NCI-H187 treated with DMSO at 0.1 percent for 48 hours (cell line): ENCODE measurements at regions not wholly inside any gene's neighbourhood (a gene's known extent, or its start where the extent isn't known, plus 50 kb on each side); places are given as distances from the start of the nearest gene placed in this dataset.
"Not testable (repeated sequence)": the region's sequence is repeated elsewhere in the genome, so short reads cannot be mapped to it uniquely, and the experiment has no call there.

Experiments used
- DNase-seq: peaks from one replicate; lab custom pipeline; 2025; lab: John Stamatoyannopoulos, UW

DNA sequence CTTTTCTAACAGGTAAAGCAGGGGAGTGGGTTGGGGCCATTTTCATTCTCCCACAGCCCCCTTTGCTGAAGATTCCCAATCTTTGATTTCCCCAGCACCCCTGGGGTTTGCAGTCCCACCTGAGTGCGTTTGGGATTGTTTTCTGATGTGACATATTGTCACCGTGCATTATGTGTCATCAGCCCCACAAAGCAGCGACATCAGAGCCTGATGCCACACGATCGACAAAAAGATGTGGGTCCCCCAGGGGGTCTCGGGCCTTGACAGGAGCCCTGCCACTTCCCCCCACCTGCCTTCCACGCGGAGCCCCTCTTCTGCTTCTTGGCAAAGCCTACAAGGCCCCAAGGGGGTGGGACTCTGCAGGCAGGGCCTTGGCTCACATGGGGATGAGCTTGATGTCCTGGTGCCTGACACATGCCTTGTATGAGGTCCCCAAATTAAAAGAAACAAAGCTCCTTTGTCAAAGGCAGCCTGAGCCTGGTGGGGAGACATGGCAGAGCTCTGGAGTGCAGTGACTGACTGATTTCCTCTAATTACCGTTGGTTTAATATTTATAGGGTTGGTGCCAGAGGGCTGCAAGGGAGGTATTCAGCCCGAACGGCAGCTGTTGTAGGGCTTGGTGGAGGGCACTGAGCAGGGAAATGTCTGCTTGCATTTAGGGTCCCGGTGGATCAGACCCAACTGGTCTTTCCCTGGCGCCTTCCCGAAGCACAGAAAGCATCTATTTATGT is 149.2 kb downstream of the MIAT start:
- DNase-seq, result no peak

DNA sequence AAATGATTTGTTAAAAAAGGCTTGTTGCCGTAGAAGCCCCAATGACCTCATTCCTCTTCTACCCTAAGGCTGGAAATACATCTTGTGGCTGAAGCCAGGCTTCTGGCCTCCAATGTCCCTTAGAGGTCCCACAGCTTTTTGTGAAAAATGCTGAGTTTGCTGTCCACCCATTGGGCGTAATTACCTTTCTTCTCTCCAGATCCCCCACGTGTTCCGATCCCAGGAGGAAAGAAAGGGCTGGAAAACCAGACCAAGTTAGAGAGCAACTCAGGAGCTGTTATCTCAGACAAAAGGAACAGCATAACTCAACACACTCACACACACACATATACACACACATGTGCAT is 154.2 kb downstream of the MIAT start:
- no peak for DNase-seq

DNA sequence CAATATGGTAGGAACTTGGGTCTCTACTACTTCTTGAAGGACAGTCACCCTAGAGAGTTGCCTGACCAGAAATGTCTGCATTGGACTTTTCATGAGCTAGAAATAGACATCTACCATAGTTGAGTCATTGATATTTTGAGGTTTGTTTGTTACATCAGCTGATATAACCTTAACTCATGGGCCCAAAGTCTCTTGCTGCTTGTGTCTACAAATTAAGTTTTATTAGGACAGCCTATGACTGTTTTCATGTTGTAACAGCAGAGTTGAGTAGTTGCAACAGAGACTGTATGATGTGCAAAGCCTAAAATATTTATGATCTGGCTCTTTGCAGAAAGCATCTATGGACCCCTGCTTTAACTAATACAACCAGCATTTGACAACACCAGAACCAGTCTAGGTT is 155.3 kb downstream of the MIAT start:
- no peak for DNase-seq

DNA sequence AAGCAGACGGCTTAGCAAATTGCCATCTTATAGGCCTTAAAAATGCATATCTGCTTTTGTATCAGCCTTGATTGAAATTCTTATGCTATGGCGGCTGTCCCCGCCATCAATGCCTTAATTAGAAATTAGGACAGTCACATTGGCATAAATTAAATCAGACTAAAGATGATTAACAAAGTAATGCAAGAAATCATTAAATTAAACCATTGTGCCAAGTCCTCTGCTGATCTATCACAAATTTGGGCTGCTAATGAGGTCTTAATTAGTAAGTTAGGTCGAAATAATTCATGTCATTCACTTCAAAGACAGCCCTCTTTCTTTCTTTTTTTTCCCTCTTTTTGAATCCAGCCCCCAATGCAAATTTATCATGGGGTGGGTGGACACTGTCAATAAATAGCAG is 159.3 kb downstream of the MIAT start:
- DNase-seq, result no peak

DNA sequence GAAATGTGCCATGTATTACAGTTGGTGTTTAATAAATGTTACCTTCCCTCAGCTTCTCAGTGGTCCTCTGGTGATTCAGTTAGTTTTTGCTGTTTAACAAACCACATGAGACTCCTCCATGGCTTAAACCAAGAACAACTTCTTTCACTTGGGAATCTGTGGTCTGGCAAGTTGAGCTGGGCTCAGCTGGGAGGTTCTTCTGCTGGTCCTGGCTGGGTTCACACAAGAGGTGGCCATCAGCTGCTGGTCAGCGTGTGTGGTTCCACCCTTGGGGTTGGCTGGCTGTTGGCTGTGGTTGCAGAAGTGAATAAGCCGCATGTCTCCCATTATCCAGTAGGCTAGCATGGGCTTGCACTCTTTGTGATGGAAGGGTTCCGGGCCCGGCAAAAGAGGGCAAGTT is 160.5 kb downstream of the MIAT start:
- no peak for DNase-seq

DNA sequence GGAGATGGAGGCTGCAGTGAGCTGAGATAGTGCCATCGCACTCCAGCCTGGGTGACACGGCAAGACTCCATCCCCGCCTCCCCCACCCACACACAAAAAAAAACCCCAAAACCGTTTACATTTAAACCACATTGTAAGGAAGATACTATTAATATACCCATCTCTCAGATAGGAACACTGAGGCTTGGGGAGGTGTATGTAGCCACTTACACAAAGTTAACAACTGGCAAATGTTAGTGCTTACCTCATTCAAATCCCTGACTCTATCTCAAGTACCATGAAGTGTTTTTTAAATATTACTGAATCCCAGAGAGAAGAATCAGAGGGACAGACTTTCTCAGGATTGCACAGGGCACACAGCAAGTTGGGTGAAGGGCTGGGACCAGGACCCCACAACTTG is 164.5 kb downstream of the MIAT start:
- DNase-seq, result no peak

DNA sequence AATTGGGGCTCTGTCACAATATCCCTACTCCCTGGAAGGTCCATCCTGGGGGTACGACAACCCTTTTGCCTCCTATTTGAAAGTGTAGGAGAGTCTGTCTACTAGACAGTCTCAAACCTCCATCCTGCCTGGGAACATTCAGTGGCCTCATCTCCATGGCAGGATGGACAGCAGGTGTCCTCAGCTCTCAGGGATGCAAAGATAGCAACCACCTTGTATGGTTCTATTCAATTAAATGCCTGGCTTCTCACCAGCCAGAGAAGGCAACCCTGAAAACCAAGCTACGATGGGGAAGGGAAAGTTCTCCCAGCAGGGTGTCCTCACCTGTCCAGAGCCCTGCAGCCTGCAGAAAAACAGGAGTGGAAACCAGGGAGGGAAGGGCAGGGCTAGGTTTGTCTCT is 164.9 kb downstream of the MIAT start:
- no peak for DNase-seq

DNA sequence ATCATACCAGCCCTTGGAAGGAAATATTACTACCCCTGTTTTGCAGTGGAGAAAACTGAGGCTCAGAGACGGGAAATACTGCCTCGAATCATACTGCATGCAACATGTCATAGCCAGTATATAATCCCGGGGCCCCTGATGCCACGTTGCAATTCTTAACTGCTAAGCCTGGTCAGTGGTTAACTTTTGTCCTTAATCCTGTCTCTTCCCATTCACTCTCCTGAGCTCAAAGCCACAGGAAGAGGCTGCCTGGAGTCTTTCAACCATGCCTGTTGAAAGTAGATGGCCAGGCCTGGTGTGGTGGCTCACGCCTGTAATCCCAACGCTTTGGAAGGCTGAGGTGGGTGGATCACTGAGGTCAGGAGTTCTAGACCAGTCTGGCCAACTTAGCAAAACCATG is 166.6 kb downstream of the MIAT start:
- DNase-seq, result no peak

DNA sequence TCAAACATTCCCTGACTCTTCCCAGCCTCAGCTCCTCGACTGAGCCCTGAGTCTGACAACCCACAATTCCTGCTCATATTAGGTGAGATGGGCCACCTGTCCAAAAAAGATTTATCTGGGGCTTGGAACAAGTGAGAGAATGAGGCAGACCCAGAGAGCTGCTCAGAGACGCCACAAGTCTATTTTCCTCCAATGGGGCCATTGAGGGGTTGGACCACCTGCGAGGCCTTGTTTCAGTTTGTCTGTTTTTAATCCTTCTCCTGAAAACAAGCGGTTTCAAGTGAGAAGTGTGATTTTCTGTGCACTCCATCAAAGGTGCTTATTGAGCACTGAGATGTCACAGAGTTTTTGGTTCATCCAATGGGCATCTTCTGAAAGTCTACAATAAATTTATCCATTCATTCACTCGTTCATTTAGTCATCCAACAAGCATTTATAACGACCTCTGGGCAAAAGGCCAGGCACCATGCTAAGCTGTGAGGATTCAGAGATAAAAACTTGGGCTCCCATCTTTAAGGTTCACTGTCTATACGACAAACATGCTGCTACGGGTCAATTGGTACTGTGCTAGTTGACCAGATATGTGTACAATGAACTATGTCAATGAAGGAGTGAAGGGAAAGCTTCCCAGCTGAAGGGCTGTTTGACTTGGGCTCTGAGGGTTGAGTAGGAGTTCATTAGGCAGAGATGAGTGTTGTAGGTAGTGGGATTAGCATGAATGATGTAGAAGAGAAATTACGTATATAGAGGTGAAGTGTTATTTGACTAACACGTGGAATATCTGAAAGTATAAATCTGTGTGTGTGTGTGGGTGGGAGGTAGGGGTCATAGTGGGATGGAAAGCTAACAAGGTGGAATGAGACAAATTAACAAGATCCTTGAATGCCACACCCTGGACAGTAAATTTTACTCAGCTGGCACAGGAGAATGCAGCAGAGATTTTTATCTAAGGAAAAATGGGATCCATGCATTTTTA is 168.9 kb downstream of the MIAT start:
- no peak for DNase-seq

DNA sequence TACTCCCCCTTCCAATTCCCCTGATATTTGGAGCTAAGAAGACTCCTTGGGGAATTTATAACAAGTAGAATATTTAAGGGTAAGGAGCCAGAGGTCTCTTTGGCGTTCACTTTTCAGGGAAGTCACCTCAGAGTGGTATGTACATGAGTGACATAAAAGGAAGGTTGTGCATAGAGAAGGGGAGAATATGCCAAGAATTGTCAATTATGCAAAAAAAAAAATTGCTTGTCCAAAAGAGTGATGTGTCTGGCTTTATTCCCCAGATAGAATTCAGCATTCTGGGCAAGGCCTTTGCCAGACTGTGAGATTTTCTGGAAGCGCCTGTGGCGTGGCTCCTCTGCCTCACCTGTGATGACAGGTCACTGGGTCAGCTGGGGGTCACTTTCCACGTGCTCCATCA is 170.2 kb downstream of the MIAT start:
- no peak for DNase-seq

DNA sequence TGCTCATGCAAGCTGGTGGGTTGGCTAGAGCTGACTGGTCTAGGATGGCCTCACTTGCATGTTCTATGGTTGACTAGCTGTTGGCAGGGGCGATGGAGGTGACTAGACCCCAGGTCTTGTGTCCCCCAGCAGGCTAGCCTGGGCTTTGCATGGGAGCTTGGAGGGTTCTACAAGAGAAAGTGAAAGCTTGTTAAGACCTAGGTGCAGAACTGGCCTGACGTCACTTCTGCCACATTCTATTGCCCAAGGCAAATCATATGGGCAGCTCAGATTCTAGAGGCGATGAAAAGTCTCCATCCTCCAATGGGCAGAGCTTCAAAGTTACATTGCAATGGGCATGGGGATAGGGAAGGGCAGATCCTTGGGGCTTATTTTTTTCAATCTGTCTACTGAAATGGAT is 170.9 kb downstream of the MIAT start:
- DNase-seq, result no peak

DNA sequence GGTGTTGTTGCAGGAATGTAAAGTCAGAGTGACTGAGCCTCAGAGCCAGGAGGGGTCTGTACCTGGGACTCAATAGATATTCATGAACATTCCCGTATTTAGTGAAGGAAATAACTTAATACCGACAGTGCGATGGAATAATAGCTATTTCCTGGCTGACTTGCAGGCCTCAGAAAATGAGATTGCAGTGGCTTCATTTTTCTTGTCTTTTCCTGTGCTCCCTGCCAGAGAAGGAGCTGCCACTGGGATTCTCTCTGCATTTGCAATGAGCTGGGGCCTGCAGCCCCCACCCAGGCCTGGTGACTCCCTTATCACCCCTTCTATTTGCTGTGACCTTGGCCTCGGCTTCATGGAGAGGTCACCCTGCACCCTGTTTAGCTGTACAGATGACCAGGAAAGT is 173.4 kb downstream of the MIAT start:
- DNase-seq, result no peak

DNA sequence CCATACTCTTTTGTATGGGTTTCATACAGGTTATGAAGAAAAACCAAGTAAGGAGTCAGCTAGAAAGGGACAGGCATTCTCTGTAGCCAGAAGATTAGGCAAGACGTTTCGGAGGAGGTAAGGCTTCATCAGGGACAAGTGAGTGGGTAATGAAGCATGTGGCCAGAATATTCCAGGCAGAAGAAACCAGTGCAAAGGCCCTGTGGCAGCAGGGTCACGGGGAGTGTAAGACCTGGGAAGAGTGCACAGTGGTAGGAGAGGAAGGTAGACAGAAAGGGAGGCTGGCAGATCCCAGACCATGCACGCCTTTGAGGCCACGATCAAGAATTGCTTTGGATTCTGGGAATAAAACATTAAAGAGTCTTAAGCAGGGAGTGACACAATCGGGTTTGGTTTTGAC is 177.6 kb downstream of the MIAT start:
- no peak for DNase-seq

DNA sequence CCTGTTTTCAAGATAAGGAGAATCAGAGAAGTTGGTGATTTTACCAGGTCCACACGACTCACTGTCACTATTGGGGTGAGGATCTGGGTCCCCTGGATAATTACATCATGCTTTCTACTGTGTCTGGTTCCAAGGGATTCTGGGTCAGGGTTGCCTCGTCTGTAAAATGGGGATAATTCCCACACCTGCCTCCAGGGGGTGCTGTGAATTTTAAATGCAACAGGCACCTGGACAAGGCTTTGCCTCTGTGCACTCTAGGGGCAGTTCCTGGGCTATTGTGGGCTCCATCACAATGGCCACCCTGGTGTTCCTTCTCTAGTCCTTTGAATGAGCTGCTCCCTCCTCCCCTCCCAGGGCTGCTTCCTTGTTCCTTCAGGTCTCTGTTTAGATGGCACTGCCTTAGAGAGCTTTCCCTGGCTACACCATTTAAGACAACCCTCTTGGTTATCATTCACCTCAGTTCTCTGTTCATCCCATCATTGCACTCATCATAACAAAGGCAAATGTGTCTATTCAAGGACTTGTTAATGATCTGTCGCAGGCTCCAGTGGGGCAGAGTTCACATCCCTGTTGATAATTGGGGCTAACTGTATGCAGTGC is 178.6 kb downstream of the MIAT start:
- no peak for DNase-seq

DNA sequence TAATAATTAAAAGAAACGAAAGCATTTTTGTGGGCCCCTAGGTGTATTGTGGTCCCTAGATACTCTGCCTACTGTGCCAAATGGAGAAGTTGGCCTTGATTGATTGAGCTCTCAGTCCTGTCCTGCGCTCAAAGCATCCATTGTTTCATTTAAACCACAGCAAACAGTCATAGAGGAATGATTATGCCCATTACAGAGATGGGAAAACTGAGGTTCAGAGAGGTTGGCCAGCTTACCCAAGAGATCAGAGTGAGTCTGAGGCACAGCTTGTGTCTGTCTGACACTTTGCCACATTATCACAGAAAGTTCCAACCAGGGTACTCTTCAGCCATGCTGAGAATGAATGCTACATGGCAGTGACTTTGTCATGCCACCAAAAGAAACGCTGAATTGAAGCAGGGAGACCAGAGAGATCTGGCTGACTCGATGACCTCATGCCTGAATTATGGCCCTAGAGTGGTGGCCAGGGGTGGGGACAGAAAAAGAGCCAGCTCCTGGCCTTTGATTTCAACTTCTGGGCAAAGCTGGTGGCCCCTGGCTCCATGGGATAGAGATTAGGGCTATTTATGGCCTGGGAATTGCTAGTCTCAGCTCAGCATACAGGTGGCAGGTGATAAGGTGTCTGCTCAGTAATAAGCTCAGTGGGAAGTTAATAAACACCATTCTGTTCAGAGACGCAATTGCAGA is 180.5 kb downstream of the MIAT start:
- DNase-seq, result no peak

DNA sequence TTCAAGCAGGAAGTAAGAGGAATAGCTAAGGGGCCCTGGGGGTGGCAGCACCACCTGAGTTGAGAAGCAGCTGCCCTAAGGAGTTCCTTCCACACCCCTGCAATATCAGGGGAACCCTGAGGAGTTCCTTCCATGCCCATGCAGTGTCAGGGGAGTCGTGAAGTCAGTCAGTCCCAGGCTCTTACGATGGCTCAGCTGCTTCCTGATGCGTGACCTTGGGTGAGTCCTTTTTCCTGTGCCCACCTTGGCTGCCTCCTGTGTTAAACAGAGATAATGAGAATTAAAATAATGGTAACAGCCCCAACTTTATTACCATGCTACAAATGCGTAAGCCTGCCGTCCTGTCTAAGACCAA is 181.1 kb downstream of the MIAT start:
- no peak for DNase-seq

DNA sequence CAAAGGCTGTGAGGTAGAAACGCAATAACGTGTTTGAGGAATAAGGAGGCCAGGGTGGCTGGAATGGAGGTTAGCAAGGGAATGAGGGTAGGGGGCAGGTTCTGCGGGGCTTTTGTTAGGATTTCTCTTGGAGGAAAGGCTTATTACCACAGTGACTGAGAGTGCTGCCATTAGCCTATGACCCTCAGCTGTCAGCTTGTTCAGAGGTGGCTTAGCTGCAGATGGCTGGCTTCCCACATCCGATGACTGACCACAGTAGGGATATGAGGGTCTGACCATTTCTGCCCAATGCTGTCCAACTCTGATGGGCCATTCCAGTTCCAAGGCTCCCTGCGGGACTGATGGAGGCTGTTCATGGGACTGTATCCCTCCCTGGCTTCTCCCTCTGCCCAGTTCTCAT is 181.8 kb downstream of the MIAT start:
- DNase-seq, result no peak

DNA sequence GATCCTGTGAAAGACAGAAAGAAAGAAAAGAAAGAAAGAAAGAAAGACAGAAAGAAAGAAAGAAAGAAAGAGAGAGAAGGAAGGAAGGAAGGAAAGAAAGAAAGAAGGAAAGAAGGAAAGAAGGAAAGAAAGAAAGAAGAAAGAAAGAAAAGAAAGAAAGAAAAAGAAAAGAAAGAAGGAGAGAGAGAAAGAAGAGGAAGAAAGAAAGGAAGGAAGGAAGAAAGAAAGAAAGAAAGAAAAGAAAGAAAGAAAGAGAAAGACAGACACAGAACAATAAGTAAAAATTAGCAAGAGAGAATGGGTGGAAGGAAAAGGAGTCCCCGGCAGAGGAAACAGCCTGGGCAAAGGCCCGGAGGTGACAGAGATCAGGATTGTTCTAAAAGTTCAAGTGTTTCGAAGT is 183.4 kb downstream of the MIAT start:
- DNase-seq, result not testable (repeated sequence)

DNA sequence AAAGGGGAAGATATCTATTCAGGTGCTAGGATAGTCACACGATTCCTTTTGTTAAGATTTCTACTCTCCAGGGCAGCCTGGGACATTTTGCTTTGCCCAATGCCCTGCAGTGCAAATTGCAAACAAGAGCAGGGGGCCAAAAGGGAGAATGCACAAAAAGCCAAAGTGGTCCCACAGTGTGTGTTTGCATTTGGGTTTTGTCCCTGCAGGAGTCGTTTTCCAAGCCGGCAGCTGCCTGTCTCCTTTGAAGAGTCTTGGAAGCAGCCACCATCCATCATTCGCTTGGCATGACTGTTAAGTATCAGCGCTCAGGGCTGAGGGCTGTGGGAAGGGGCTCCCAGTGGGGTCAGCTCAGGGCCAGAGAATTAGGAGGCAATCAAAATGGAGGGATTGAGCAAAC is 184.7 kb downstream of the MIAT start:
- DNase-seq, result no peak

DNA sequence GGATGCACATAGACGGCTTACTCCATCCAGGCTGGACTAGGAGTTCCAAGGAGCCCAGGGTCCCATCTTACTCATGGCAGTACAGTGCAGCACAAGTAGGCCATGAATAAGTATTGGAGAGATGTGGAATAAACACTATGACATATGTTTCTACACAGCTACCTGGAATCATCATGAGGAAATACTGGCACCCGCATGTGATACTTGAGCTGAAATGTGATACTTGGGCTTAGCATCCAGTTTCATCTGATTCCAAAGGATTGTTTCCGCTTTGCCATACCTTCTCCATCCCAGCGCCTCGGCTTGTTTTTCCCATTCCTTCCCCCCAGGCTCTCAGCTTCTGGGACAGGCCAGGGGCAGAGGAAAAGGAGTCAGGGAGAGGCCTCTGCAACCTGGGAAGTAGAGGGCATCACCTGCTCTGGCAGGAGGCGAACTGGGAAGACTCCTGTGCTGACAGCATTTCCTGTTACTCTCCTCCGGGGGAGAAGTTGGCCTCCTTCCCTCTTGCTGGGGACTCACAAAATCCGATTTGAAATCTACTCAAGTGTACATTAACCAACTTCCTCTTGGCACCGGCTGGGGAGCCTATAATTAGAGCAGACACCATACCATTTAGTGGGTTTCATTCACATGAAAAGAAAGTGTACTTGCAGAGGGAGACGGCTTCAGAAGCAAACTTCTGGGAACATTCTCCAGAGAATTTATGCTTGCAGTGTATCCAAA is 187.8 kb downstream of the MIAT start:
- no peak for DNase-seq

DNA sequence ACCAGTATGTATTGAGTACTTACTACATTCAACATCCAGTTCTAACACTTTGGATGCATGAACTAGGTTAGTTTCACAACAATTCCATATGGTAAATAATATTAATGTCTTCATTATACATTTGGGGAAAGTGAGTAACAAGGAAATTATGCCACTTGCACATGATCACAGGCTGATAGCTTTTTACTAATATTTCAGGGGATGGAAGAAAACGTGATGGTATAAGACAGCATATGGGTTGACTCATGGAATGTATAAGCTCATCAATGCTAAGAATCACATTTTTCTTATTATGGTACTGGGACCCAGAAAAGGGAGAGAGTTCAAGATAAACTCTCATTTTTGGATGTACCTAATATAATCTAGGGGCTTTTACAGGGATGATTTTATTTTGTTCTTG is 188.7 kb downstream of the MIAT start:
- no peak for DNase-seq

DNA sequence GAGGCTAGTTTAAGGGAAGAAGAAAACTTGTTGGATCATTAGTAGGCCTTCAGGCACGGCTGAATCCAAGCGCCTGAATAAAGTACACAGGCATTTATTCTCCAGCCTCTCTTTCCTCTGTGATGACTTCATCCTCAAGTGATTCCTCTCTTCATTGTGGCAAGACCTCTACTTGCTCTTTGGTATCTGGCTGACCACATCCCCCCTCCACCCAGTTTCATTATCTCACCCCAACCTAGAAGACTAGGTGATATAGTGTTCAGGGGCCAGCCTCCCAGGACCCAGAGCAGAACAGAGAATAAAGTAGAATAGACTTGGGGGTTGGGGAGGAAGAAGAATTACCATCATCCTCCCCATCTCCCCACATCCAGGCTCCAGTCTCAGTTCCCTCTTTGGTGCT is 189.3 kb downstream of the MIAT start:
- DNase-seq, result no peak
